ENCODE measurements at regions not wholly inside any gene's neighbourhood (a gene's known extent, or its start where the extent isn't known, plus 50 kb on each side); places are given as distances from the start of the nearest gene placed in this dataset.

GRCh38 chr18:61676773-61677434, 215.9 kb downstream of the RNF152 start:
- DNase-seq (ENCODE audit: low read depth): no peak

GRCh38 chr18:61669320-61669719, 223.5 kb downstream of the RNF152 start:
- peak; percentile 4 for DNase-seq (ENCODE audit: low read depth)

DNA sequence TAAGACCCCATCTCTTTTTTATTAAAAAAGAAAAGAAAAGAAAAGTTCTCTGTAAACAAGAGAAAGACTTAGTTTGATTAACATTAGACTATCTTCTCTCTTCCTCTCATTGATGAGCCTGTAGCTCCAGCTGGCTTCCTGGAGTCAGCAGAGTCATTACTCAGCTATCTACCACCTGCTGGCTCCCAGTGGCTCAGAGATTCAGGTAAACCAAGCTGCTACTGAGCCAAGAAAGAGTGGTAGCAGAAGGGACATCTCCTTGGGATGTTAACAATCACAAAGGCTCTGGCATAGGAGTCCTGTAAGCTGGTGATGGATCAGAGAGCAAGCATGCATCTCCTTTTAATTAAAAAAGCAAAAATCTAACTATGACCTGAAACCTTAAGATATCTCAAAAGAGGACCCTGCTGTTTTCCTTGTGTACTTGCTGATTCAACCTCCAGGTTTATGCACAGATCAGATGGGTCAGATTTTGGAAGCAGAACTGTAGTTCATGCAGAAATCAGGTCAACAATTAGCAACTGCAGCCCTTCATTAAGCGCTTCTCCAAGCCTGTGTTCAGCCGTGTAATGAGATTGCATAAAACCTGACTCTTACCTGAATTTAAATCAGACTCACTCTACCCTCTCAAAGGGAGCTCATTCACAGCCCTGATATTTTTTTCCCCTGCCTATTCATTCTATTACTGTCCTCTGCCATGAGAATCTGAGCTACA, 225.8 kb downstream of the RNF152 start:
- DNase-seq (ENCODE audit: low read depth): no peak

DNA sequence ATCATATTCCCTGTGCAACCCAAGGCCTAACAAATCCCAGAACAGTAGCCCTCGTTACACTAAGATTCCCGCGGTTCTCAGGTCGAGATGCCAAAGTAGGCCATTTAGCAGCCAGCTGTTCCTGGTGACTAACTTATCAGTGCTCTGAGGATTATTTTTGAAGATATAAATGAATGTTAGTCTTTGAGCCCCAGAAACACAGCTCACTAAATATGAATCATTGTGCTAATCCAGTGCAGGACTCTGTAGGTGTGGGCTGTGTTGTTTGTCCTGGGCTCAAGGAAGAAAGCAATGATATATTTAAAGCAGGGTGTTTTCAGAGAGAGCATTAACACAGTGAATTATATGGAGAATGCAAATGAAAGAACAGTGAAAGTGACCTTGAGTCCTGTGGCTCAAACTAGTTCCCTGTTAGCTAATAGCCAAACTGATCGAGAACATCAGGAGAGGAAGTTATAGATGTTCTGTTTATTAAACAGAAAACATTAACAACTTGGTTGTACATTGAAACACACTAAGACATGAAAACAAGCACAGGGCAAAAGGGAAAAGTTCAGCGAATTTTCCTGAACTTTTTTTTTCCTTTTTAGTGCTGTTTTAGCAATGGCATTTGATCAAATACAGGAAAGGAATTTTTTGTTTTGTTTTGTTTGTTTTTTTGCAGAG, 228.3 kb downstream of the RNF152 start:
- peak; percentile 31 for DNase-seq (ENCODE audit: low read depth)

DNA sequence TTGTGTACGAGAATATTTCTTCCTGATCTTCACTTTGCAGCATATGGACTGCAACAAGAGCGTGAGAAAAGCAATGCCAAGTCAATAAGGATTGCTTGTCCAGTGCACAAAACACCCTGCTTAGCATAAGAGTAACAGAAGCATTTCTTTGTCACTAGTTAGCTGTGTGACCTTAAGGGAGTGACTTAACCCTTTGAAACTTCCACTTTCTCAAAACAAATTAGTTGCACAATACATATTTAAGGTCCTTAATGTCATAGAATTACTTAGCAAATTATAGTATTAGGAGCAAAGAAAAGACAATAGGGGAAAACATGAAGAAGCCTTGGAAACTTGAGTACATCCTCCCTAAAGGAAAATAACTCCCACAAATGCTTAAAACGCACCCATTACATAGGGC, 230.1 kb downstream of the RNF152 start:
- DNase-seq (ENCODE audit: low read depth): no peak

DNA sequence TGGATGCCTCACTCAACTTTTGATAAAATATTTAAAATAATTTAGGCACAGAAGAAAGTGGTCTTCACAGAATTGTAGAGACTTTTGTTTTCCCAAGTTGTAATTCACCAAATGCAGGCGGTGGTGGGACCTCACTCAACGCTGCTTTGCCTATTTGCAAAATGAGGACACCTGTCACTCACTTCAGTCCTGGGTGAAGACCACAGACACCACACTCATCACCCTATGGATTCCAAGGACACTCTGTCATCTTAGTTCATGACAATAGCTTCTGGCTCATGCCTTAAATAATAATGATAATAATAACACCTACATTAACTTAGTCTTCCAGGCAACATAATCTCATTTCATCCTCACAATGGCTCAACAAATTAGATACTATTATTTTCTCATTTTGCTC, 234.4 kb downstream of the RNF152 start:
- no peak for DNase-seq (ENCODE audit: low read depth)

- no peak for DNase-seq (ENCODE audit: low read depth)
Observed at GRCh38 chr18:61657066-61657732, 235.6 kb downstream of the RNF152 start.

DNA sequence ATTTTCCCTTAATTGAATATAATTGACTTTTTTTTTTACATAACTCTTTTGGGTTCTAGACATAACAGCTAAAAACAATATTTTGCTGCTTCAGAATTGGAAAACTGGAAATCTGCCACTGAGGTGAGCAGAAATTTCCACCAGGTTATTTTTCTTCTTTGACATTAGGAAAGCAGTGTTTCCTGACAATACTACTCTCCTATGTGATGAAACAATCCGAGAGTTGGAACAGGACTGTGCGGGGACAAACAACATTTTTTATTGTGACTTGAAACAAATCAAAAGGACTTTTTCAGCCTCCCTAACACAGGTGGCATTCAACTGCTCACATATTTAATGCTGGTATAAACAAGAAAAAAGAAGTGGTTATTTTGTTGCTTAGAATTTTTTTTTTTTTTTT, 237.2 kb downstream of the RNF152 start:
- no peak for DNase-seq (ENCODE audit: low read depth)

DNA sequence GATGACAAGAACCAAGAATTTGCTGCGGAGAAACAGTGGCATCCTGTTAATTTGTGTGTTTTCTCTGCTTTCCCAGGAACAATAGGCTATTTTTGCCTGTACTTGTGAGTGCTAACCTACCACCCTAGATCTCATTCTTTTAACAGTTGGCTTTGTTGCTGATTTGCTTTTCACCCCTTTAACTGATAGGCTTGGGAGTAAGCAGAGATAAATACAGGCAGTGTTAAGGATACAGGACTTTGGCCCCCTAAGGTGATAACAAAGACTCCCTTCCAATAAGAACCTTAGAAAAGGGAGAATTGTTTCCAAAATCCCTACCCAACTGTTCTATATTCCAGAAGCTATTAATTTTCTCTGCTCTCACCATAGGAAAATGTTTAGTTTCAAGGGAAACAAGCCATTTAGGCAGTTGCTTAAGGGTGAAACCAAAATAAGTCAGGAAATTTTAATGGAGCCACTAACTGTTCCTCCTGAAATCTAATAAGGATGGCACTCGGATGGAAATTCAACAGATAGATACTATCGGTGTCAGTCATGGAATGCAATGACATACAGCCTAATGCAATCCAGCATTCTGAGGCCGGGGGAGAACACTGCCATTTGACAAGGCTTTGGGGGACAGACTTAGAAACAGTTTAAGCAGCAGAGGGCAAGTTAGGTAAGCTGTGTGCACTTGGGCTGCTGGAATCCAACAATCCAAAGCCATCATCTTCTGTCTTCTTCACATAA, 238.8 kb downstream of the RNF152 start:
- DNase-seq (ENCODE audit: low read depth): no peak

DNA sequence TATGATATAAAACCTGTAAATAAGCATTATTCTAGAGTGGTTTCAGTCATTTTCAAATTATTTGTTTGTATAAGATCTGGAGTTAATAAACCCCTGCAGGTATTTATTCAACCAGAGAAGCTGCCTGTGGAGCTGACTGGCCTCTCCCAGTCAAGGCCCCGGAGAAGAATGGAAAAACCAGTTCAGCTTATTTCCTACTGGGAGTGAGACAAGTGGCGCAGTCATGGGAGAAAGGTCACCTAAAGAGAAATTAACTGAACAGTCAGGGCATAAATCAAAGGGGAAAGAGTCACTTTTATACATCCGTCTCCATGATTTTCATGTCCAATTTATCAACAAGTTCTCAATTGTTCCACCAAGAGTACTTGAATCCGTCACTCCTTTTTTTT, 240.9 kb downstream of the RNF152 start:
- DNase-seq (ENCODE audit: low read depth): no peak

GRCh38 chr18:61651145-61651879, 241.5 kb downstream of the RNF152 start:
- no peak for DNase-seq (ENCODE audit: low read depth)

DNA sequence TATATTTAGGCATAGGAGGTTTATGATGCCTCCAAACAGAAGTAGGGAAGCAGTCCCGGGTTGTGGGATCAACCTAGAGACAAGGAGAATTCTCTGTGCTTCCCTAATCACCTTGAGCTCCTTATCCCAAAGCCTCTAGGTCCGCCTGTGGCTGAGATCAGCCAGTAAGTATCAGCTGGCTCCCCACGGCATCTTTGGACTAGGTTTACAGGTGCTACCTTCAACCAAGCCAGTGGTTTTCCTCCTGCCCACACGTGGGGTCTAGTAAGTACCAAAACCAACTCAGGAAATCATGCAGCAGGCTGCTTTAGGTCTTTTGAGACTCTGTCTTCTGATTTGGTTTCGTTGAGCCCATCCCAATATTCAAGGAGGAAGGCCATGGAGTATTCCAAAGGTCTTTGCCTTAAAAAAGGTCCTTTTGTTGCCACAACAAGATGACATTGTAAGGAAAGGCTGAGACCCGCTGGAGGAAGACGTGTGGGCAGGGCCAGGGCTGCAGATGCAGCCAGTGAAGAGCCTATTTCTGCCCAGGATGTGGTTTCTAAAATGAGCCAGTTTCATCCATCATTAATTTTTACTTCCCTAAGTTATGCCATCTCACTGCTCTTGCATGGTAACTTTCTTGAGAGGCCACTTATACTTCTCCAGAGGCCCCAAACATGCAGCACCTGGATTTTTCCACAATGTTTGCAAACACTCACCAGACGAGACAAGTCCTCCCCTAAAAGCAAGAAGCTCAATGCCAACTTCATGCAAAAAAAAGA, 248.7 kb downstream of the RNF152 start:
- DNase-seq (ENCODE audit: low read depth): no peak

- peak; percentile 10 for DNase-seq (ENCODE audit: low read depth)
Observed at GRCh38 chr18:61639886-61640285, 252.9 kb downstream of the RNF152 start.

DNA sequence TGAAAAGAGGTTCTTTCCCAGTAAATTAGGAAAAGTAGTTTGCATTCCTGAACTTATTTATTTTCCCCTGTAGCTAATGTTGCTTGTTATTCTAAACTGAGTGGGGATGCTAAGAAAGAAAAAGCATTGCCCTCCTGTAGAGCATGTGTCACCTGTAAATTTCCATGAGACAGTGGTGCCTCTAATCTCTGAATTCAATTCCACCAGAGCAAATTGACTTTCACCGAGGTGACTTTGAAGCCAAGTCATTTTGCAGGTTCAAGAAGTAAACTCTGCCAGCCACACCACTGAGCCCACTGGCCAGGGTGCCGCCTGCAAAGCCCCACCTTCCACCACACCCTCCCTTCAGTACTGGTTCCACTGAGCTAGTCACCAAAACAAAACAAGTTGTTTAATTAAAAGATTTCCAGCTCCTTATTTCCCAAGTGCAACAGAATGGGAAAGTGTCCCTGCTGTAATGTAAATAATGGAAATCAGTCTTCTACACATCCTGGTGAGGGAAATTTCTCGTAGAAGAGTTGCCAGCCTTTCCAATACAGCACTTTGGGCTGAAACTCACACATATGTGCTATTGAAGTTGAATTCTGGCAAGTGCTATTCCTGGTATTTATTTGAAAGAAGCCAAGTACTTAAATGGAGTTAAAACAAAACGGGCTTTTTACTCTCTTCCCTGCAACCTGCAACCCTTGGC, 254.8 kb downstream of the RNF152 start:
- no peak for DNase-seq (ENCODE audit: low read depth)

GRCh38 chr18:61637319-61637718, 255.5 kb downstream of the RNF152 start:
- no peak for DNase-seq (ENCODE audit: low read depth)

DNA sequence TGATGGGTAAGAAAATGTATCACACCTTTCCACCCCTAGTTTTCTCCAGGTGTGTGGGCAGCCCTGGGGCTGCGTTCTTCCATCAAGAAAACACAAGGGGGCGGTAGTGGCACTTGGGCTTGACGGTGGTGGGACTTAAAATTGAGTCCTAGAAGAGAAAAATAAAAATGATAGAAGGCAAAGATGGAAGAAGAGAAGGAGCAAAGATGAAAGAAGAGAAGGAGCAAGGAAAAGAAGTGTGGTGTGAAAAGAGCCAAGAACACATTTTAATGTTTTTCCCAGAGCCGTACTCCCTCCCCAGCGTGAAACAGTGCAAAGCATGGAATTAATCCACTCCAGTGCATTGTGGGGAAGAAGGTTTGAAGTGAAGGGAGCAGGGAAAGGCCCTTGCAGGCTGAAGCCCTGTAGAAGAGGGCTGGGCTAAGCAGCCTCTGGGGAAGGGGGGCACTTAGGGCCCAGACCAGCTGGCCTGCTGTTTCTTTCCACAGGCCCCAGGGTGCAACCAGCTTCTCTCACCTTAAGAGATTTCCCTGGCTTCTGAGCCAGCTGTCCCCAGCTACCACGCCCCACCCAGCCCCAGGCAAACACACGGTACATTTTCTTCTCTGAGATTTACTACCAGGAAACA, 256.8 kb downstream of the RNF152 start:
- no peak for DNase-seq (ENCODE audit: low read depth)

- DNase-seq (ENCODE audit: low read depth): peak; percentile 17
Observed at GRCh38 chr18:61628085-61628484, 264.7 kb downstream of the RNF152 start.

DNA sequence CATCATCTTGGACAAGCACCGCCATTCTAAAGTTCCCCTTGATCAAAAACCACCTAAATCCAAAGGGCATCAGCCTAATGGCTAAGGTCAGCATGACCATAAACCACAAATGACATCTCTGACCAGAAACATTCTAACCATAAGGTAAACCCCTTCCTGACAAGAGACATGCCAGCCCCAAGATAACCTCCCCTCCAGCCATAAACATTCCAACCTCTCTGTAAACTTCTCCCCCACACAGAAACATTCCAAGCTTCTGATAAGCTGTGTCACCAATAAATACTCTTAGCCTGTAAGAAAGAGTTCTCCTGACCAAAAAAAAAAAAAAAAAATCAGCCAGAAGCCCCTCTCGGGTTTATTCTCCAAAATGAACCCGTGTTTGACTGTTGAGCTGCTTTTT, 268.2 kb downstream of the RNF152 start:
- peak; percentile 44 for DNase-seq (ENCODE audit: low read depth)

DNA sequence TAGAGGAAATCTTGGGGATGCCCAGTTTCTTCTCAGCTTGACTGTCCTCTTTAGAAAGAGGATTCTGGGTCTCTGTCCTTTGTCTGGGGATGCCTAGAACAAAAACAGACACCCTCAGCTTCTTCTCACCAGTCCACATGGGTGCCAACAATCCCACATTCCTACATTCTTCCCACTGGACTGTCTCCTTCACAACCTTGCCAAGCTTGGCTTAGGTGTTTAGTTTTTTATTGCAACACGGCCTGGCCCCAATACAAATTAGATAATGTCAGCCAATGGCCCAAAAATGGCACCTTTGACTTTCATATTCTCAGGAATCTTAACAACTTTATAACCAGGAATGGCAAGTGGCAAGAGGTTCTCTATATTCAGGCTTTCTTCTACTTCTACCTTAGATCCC, 273.0 kb downstream of the RNF152 start:
- DNase-seq (ENCODE audit: low read depth): no peak

- DNase-seq (ENCODE audit: low read depth): peak; percentile 59
Observed at GRCh38 chr18:61618816-61619215, 274.0 kb downstream of the RNF152 start.
